HG03064 (cell line): ENCODE measurements at regions not wholly inside any gene's neighbourhood (a gene's known extent, or its start where the extent isn't known, plus 50 kb on each side); places are given as distances from the start of the nearest gene placed in this dataset.
"Not testable (repeated sequence)": the region's sequence is repeated elsewhere in the genome, so short reads cannot be mapped to it uniquely, and the experiment has no call there.

Experiments
- ATAC-seq: cut with Tn5 transposase; IDR thresholded peaks from one replicate; pipeline ENCODE4 v1.9.1; 2021; ENCODE audit warnings: low read depth; ENCODE audit not compliant: unreplicated experiment

DNA sequence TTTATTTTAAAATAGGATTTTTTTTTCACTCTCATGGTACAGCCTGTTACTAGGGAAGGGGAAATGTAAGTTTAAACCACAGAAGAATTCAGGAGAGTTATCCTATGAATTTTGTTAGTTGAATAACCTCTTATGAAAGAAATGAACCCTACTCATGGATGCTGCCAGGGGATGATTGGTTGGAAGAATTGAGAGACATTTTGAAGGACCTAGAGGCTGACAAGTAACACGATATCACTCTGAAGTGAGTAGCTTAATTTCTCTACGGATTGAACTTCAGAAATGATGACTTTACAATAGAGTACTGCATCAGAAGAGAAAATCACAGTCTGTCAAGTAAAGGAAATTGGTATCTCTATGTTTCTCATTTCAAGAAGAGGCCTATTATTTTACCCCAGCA, 1346.2 kb downstream of the SUCLG1 start:
- ATAC-seq = no peak

DNA sequence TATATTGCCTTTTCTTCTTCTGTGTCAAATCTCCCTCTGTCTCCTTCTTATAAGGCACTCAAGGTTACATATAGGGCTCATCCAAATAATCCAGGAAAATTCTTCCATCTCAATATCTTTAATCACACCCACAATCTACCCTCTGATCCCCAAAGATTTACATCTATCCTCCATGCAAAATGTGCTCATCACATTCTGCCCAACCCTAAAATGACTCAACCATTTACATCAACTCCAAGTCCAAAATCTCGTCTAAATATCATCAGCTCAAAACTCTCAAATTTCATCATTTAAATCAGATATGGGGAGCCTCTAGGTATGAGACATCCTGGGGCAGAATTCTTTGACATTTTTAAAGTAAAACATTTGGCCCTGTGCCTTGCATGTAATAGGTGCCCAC, 1349.8 kb downstream of the SUCLG1 start:
- ATAC-seq = no peak

DNA sequence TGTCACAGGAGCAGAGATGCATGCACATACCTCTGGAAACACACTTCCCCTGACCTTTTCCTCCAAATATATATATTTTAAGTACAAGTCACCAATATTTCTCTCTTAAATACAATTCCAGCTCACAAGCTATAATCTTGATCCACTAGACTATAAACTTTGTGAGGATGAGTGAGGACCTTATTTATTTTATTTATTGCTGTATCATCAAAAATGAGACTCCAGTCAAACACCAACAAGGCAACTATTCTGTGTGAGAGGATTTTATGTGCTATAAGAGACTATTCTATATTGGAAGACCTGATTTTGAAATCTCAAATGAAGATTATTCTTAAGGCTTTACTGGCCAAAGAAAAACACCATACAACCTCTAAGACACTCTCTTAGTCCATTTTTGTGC, 1352.2 kb downstream of the SUCLG1 start:
- ATAC-seq = no peak

DNA sequence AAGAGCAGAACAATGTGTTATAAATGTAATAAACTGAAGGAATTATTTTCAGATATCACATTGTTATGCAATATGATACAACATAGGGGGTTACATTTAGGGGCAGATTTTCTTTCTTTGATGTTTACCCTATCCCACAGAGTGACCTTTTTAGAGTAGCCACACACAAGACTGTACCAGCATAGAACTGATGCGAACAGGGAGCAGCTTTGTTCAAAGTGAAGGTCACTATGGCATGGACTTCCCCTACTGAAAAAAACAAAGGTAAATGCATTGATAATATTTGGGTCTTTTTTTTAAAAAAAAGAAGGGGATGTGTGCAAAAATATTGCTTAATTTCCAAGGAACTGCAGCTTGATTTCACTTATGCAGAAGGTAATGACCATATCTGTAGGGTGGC, 1354.9 kb downstream of the SUCLG1 start:
- no peak for ATAC-seq

DNA sequence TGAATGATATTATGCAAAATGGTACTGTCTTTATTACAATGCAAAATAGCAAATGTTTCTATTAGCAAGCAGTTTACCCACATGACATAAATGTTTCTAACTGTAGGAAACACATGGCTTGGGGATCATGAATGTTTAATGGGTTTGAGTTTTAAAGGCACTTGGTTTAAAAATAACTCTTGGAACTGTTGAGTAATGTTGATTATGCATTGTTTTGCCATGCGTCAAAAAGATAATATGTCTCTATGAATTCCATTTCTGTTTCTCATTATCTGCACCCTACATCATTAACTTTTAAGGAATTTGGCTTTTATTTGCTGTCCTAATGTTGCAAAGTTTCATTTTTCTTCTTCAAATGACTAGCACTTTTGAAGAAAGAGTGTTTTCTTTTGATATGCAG, 1355.5 kb downstream of the SUCLG1 start:
- ATAC-seq = no peak

DNA sequence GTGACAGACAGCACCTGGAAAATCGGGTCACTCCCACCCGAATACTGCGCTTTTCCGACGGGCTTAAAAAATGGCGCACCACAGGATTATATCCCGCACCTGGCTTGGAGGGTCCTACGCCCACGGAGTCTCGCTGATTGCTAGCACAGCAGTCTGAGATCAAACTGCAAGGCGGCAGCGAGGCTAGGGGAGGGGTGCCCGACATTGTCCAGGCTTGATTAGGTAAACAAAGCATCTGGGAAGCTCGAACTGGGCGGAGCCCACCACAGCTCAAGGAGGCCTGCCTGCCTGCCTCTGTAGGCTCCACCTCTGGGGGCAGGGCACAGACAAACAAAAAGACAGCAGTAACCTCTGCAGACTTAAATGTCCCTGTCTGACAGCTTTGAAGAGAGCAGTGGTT, 1370.0 kb downstream of the SUCLG1 start:
- ATAC-seq = not testable (repeated sequence)

DNA sequence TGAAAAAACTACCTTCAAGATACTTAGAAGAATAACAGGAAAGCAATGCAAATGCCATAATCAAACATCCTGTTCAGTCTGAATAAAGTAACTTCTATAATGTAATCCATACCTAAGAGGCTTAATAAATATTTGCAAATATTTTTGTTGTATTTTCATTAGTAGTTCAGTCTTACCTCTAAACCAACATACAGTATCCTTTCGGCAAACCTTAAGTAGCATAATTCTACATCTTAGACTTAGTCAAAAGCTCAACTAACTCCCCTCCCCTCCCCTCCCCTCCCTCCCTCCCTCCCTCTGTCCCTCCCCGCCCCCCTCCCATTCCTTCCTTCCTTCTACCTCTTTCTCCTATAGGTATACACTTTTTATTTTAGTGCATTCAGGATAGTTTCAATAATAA, 1373.2 kb downstream of the SUCLG1 start:
- no peak for ATAC-seq

DNA sequence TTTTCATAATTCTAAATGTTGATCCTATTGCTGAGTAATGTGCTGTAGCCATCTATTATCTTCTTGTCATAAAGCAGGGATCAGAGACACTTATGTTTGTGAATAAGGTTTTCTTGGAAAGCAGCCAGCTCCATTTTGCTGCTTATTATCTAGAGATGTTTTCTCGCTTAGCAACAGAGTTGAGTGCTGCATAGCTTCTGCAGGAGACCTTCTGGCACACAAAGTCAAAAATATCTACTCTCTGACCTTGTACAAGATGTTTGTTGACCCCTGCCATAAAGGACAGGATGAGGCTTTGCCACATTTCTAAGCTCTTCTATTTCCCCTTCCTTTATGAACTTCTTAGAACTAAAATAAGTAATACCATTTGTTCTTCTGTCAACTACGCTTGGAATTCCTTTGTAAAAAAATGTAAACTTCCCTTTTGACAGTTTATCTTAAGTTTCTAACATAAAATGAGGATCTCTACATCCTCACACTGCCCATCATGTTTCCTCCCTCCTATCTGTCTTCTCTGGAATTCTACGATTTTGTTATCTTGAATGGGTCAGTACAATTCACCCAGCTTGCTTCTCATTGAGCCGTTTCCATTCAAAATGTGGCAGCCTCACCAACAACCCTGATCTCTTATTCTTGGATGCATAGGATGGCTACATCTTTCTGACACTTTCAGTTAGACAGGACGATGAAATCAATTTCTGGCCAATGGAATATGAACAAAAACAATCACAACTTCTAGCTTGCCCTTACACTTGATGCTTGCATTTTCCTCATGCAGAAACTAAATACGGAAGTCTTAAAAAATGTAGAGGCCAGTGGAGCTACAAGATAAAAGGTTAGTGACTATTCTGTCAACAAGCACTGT, 1377.0 kb downstream of the SUCLG1 start:
- no peak for ATAC-seq

DNA sequence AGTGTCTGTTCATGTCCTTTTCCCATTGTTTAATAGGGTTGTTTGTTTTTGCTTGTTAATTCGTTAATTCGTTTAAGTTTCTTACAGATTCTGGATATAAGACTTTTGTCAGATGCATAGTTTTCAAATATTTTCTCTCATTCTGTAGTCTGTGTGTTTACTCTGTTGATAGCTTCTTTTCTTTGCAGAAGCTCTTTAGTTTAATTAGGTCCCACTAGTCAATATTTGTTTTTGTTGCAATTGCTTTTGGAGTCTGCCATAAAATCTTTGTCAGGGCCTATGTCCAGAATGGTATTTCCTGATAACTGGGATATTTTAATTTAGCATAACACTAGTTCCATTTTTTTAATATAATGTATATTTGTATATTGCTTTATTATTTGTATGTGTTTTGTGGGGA, 1380.1 kb downstream of the SUCLG1 start:
- ATAC-seq = no peak

DNA sequence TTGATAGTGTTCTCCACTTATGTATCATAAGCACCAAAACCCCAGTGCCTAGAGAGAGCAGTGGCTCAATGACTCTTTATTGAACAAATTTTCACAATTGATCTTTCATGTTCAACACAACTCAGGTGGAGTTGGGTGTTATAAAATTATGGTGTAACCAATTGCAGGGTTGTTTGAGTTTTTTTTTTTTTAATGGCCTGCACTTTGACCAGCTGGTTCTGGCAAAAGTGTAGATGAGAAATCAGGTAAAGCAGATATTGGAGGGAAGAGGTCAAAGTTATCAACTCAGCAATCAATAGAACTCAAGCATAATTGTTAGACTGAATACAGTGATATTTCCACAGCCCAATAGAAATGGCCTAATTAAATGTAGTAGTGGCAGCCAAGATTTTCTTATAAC, 1386.3 kb downstream of the SUCLG1 start:
- no peak for ATAC-seq

DNA sequence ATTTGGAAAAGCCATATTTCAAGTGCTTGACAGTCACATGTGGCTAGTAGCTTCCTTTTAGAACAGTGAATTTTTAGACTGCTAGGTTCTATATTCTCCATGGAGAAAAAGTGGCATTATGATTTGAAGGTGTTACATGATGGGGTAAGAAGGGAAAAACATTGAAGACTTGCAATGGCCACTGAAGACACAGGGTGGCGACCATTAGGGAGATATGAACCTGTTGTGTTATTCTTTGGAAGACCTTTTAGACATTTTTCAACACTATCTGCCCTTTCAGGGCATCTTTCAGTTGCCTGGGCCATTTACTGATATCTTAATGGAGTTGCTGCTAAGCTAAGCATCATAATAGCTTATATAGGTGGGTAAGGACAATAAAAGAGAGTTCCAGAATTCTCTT, 1387.2 kb downstream of the SUCLG1 start:
- ATAC-seq = no peak

DNA sequence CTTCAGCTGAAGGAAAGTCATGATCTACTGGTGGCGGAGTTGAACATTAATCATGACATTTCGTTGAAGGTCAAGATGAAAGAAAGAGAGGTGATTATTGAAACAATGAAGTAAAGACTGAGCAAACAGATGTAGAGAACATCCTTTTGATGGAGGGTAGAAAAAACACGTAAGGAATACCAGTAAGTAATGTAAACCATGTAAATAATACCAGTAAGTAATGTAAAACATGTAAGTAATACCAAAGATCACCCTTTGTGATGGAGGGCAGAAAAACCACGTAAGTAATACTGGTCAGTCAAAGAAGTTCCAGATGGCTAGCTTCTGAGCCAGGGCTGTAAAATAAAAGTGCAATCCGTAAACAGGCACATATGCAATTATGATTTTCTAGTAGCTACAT, 1387.7 kb downstream of the SUCLG1 start:
- ATAC-seq = no peak

DNA sequence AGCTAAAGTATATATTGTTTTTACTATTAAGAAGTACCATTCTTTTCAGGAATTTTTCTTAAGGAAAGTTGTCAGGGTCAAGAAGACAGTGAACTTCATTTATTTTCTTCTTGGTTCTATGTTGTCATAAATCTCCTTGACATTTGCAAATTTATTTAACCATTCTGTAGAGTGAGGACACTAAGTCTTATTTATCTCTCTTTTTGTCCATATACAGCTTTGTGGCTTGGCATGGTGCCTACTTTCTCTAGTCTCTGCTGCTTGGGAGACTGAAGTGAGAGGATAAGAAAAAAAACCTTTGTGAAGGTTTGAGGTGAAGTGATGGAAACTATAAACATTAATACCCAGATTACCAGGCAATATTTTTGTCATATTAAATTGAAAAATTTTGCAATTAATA, 1389.4 kb downstream of the SUCLG1 start:
- no peak for ATAC-seq

DNA sequence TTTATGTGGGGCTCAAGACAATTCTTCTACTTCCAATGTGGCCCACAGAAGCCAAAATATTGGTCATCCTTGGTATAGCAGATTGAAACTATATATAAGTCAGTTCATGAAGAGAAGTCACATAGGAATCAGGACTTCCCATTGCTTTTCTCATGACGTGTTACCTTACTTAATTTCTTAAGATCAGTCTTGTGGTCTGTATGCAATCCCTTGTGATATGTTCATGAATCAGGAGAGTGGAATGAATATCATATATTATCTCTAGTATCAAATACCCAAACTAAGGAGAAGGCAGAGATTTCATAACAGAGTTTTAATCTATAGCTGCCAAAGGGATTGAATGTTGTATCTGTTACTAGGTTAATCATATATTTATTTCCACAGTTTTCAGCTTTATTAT, 1390.4 kb downstream of the SUCLG1 start:
- no peak for ATAC-seq

DNA sequence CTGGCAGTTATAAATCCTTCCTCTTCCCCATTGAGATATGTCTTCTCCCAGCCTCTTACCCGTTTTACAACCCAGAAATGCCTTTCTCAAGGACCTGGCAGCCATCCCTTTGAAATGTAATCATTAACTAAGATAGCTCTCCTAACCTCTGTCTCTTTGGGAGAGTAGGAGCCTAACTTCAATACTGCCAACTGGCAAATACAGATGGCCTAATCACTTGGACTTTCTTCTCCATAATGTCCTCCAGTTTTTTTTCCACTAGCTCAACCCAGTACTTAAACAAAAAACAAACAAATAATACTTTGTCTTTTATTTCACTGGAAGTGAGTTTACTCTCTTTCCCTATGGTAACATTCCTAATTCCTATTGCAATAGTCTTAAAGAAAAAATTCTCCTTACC, 1391.1 kb downstream of the SUCLG1 start:
- no peak for ATAC-seq

DNA sequence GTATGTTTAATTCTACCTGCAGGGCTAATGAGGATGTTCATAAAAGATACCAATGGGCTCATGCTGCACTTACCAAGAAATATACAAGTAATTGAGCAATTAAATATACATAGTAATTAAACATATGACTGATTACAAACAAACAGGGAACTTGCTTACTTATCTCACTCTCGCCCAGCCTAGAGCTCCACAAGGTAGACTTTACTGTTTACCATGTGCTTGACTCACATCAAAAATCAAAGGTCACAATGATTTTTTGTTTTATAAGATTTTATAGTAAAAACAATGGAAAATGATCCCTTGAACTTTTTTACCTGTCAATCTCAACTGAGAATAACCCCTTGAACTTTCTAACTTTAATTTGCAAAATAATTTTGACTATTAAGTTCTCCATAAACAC, 1395.1 kb downstream of the SUCLG1 start:
- no peak for ATAC-seq

DNA sequence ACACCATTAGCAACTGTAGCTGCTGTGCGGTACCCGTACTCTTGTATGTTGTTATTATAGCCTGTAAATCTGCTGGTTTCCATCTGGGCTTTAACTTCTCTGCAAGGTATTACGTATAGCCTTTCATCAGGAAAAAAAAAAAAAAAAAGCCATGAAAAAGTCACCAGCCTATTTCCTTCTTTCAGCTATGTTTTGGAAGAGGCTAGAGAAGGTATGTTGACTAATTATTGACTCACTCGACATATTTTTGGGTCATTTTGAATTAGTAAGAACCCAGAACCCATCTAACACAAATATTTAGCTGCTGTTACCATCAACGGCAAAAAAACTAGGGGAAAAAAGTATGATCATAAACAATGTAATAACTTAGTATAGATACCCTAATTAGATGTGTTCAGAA, 1395.6 kb downstream of the SUCLG1 start:
- no peak for ATAC-seq

DNA sequence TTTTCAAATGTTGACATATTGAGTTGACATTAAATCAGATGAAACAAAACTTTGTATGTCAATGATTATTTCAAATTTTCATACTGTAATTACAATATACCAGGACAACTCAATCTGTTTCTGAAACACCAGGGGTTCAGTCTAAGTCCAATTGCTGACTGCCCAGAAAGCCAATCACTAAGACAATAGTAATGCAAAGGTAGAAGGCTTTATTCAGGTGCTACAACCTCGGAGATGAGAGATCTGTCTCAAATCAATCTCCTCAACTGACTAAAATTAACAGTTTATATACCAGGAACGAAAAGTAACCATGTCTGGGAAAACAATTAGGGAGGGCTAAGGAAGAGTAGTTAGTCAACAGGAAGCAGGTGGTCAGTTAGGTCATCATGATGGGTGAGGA, 1400.4 kb downstream of the SUCLG1 start:
- ATAC-seq = no peak

DNA sequence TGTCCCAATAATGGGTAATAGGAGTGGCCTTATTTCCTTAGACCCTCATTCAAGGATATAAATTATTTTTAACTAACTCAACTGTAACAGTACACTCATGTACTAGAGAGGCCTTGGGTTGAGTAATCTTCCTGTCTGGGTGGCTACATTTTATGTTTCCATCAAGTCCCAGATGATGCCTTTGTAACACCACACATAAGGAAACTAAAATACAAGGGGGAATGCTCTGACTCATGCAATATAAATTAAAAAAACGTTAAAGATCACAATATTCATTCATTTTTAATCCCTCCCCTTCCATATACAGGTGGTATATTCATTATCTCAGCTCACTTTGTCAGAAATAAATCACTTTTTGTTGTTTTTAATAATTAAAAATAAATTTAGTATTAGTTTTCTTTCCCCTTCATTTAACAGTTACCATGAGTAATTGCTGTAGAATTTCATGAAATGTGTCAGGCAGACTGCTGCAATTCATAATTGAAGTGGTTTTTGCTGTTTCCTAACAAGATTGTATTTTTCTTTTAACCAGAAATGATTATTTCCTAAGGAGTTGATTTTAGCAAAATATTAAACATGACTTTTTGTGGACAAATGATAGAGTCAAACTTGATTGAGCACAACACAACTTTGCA, 1403.6 kb downstream of the SUCLG1 start:
- no peak for ATAC-seq

DNA sequence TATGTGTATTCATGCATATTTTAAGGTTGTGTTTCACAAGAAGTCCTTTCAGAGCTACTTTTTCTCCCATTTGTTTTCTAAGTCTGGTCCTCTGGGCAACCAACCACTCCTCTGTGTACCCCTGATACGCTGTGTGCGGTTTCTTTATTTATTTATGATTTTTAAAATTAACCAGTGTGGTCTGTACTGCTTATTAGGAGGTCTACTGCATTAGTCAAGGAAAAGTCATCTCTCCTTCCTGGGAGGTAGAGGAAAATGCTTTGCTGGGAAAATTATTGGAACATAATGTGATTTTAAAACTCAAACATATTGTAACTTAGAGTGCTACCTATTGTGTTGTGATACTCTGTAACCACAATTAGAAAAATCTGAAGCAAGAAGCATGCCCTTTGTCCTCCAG, 1404.3 kb downstream of the SUCLG1 start:
- no peak for ATAC-seq

DNA sequence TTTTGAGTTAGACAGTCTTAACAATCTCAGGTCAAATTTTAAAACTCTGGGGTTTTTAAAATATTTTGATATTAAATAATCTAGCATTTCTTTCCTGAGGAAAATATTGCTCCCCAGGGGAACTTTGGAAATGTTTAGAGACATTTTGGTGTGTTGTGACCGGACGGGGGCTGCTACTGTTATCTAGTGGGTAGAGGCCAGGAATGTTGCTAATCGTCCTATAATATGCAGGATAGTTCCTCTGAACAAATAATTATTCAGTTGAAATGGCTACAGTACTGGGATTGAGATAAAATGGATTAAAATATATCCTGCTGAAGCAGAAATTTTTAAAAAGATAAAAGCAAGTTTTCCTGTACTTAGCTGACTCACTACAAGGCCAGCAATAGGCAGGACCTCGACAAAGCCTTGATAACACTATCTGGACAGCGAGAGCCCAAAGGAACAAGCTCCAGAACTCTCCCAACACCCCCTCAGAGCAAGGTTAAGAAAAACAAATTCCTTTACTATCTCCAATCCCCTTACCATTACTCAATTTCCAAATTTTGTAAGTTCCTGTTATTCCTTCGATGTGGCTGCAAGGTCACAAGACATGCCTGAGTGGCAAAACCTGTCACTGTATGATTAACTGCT, 1407.4 kb downstream of the SUCLG1 start:
- ATAC-seq = no peak

DNA sequence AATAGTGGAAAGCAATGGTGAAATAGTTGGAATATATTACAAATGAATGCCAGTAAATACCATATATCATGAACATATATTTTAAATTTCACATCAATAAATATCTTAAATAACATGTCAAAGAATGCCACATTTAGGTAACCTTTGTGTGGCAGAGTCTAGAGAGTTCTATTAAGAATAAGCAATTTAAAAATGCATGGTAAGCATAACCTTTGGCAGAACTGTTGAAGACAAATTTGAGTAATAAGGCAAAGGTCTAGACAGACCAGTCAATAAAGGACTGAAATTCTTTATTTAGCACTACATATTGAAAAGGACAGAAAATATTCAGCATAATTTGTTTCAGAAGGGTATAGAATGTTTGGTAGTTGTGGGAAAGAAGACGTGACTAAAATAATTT, 1417.0 kb downstream of the SUCLG1 start:
- no peak for ATAC-seq
